NB4 (cell line): ENCODE measurements at regions not wholly inside any gene's neighbourhood (a gene's known extent, or its start where the extent isn't known, plus 50 kb on each side); places are given as distances from the start of the nearest gene placed in this dataset.

ENCODE experiments used
- DNase-seq: peaks from one replicate; pipeline ENCODE4 v3.0.0; 2010; ENCODE audit warnings: low read depth
- H3K4me3 ChIP-seq: one replicate; pipeline ENCODE4 v1.5.1; 2011; ENCODE audit warnings: mild to moderate bottlenecking, low read depth, low read length, moderate library complexity
- CTCF ChIP-seq: IDR thresholded peaks from one replicate; pipeline ENCODE4 v1.5.1; 2012; ENCODE audit warnings: low read depth, low read length
- MYC ChIP-seq: IDR thresholded peaks from 2 replicates; pipeline ENCODE4 v1.6.1; 2011; ENCODE audit warnings: low read depth, low read length
- POLR2A ChIP-seq: IDR thresholded peaks from 2 replicates; pipeline ENCODE4 v1.6.1; 2011; ENCODE audit warnings: mild to moderate bottlenecking; ENCODE audit not compliant: insufficient read length; ENCODE audit errors: extremely low read depth
- TF ChIP-seq, protein P1 (sequence below): IDR thresholded peaks from 2 replicates; pipeline ENCODE4 v1.6.1; 2011; ENCODE audit warnings: low read depth, low read length

GRCh38 chr4:144284026-144284425 lies 143.5 kb upstream of the GYPA start:
- DNase-seq = no peak
- no peak overlapping the region for H3K4me3 ChIP-seq
- TF ChIP-seq, protein P1, sequence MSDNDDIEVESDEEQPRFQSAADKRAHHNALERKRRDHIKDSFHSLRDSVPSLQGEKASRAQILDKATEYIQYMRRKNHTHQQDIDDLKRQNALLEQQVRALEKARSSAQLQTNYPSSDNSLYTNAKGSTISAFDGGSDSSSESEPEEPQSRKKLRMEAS = no peak
- no peak for TF ChIP-seq POLR2A
- no peak for TF ChIP-seq MYC
- no peak for TF ChIP-seq CTCF

- TF ChIP-seq, protein P1 = no peak
- TF ChIP-seq MYC (no peak), POLR2A (no peak), CTCF (no peak)
- no peak for DNase-seq
- H3K4me3 ChIP-seq = no peak overlapping the region
Observed at GRCh38 chr4:144288011-144288903, 147.7 kb upstream of the GYPA start.

- TF ChIP-seq POLR2A (no peak), CTCF (no peak), MYC (no peak)
- TF ChIP-seq, protein P1 = no peak
- no peak for DNase-seq
- no peak overlapping the region for H3K4me3 ChIP-seq
Observed at GRCh38 chr4:144289667-144290428, 149.3 kb upstream of the GYPA start.

- TF ChIP-seq CTCF (no peak), POLR2A (no peak)
- TF ChIP-seq, protein P1 = no peak
- no peak overlapping the region for H3K4me3 ChIP-seq
- no peak for DNase-seq
Observed at GRCh38 chr4:144291164-144291563, 150.6 kb upstream of the GYPA start.

GRCh38 chr4:144294211-144294610 lies 153.7 kb upstream of the GYPA start:
- TF ChIP-seq CTCF (no peak), MYC (no peak), POLR2A (no peak)
- TF ChIP-seq, protein P1 = no peak
- DNase-seq = no peak
- no peak overlapping the region for H3K4me3 ChIP-seq
